ENCODE measurements at regions not wholly inside any gene's neighbourhood (a gene's known extent, or its start where the extent isn't known, plus 50 kb on each side); places are given as distances from the start of the nearest gene placed in this dataset.

DNA sequence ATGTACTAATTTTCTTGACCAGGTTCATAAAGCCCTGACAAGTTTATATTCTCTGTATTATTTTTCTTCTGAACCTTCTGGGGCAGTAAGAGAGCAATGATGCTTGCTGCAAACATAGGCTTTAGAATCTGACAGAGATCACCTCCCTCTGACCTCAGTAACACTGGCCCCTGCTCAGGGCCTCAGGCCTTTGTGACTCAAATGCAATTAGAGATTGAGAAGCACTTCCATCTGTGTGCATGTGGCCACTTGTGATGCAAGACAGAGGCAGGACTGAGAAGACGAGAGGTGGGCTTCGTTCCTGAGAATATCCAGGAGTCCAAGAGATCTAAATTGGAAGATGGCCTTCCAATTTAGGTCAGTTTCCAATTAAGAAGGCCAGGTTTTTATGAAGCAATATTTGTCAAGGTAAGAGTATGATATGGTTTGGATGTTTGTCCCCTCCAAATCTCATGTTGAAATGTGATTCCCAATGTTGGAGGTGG lies 82.8 kb upstream of the VEGFC start:
- TF ChIP-seq, protein P1, sequence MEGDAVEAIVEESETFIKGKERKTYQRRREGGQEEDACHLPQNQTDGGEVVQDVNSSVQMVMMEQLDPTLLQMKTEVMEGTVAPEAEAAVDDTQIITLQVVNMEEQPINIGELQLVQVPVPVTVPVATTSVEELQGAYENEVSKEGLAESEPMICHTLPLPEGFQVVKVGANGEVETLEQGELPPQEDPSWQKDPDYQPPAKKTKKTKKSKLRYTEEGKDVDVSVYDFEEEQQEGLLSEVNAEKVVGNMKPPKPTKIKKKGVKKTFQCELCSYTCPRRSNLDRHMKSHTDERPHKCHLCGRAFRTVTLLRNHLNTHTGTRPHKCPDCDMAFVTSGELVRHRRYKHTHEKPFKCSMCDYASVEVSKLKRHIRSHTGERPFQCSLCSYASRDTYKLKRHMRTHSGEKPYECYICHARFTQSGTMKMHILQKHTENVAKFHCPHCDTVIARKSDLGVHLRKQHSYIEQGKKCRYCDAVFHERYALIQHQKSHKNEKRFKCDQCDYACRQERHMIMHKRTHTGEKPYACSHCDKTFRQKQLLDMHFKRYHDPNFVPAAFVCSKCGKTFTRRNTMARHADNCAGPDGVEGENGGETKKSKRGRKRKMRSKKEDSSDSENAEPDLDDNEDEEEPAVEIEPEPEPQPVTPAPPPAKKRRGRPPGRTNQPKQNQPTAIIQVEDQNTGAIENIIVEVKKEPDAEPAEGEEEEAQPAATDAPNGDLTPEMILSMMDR (conservative IDR thresholded peaks at IDR 0.05 in 1 of 2, IDR thresholded peaks at IDR 0.05 in 1 of 2; ENCODE audit: extremely low read depth in 1 of 2, insufficient read depth in 1 of 2, low read depth in 1 of 2, low read length in 2 of 2) = no peak
- no peak for TF ChIP-seq EZH2 (IDR thresholded peaks at IDR 0.05; ENCODE audit: borderline replicate concordance, low read length)

Measured in mammary epithelial cell (primary cell).